OCI-LY7 (cell line): ENCODE measurements at regions not wholly inside any gene's neighbourhood (a gene's known extent, or its start where the extent isn't known, plus 50 kb on each side); places are given as distances from the start of the nearest gene placed in this dataset.

Experiments used
- BruUV-seq: library from RNA; stranded (reverse); fragments of 400-500 nt; replicated peaks from 2 replicates; lab custom pipeline; 2021; lab: Mats Ljungman, UMichigan
- CTCF ChIA-PET: fragments of 300-600 bp; sonication (Branson Sonifier 250); formaldehyde crosslinking; loops from one replicate; lab custom pipeline; 2022; ENCODE audit warnings: antibody characterized with exemption; ENCODE audit not compliant: unreplicated experiment; lab: Charles Lee
- POLR2A ChIA-PET: fragments of 300-600 bp; sonication (Branson Sonifier 250); formaldehyde crosslinking; loops from one replicate; lab custom pipeline; 2022; ENCODE audit warnings: antibody characterized with exemption; lab: Charles Lee
- DNase-seq: peaks from one replicate; pipeline ENCODE4 v3.0.0-alpha.2; 2015; ENCODE audit warnings: low spot score
- H2AFZ ChIP-seq: fragments of 200-600 bp; sonication (generic), shearing (Covaris generic); 2 replicates; pipeline ENCODE4 v1.6.1; 2014; ENCODE audit warnings: mild to moderate bottlenecking, antibody characterized with exemption, low read length, moderate library complexity
- H3K27ac ChIP-seq: fragments of 200-600 bp; sonication (generic); 2 replicates; pipeline ENCODE4 v1.5.1; 2014; ENCODE audit warnings: mixed run types, low read depth, mild to moderate bottlenecking, moderate library complexity, low read length, inconsistent platforms; ENCODE audit not compliant: poor library complexity, severe bottlenecking
- H3K36me3 ChIP-seq: fragments of 200-600 bp; sonication (generic); 2 replicates; pipeline ENCODE4 v1.6.1; 2014; ENCODE audit warnings: mild to moderate bottlenecking, antibody characterized with exemption, low read length, moderate library complexity, mixed read lengths; ENCODE audit not compliant: insufficient read depth
- H3K4me1 ChIP-seq: fragments of 200-600 bp; sonication (generic); 2 replicates; pipeline ENCODE4 v1.5.1; 2014; ENCODE audit warnings: mild to moderate bottlenecking, low read length; ENCODE audit not compliant: insufficient read depth, poor library complexity, severe bottlenecking
- H3K4me2 ChIP-seq: fragments of 200-600 bp; sonication (generic); 2 replicates; pipeline ENCODE4 v1.6.1; 2014; ENCODE audit warnings: mild to moderate bottlenecking, low read length
- H3K4me3 ChIP-seq: fragments of 200-600 bp; sonication (generic); 2 replicates; pipeline ENCODE4 v1.5.1; 2014; ENCODE audit warnings: mild to moderate bottlenecking, low read depth, low read length; ENCODE audit not compliant: poor library complexity, severe bottlenecking
- H3K79me2 ChIP-seq: fragments of 200-600 bp; sonication (generic); 2 replicates; pipeline ENCODE4 v1.6.1; 2016; ENCODE audit warnings: low read depth, mild to moderate bottlenecking, low read length, moderate library complexity, mixed read lengths; ENCODE audit not compliant: insufficient read depth
- H3K9me2 ChIP-seq: fragments of 200-600 bp; sonication (generic); 2 replicates; pipeline ENCODE4 v1.6.1; 2016; ENCODE audit warnings: mild to moderate bottlenecking, low read length, mixed read lengths; ENCODE audit not compliant: insufficient read depth
- H3K9me3 ChIP-seq: fragments of 200-600 bp; sonication (generic); 2 replicates; pipeline ENCODE4 v1.6.1; 2014; ENCODE audit warnings: mild to moderate bottlenecking, mixed run types, low read length, mixed read lengths
- H4K20me1 ChIP-seq: fragments of 200-600 bp; sonication (generic); 2 replicates; pipeline ENCODE4 v1.6.1; 2014; ENCODE audit warnings: mild to moderate bottlenecking, antibody characterized with exemption, low read length, moderate library complexity, mixed read lengths; ENCODE audit not compliant: insufficient read depth
- CTCF ChIP-seq: fragments of 200-600 bp; sonication (generic); conservative IDR thresholded peaks from 2 replicates; pipeline ENCODE4 v1.5.1; 2014; ENCODE audit warnings: mild to moderate bottlenecking, antibody characterized with exemption, low read length, moderate library complexity, mixed read lengths
- EZH2phosphoT487 ChIP-seq: fragments of 200-600 bp; sonication (generic); IDR thresholded peaks from 2 replicates; pipeline ENCODE4 v1.6.1; 2018; ENCODE audit warnings: low read depth, borderline replicate concordance, mild to moderate bottlenecking, mixed run types, antibody characterized with exemption, low read length, moderate library complexity, mixed read lengths
- intact Hi-C: fragments of 100-400 bp; cut with micrococcal nuclease; formaldehyde crosslinking; loops from one replicate; pipeline ENCODE4 v1.10.0; 2022; ENCODE audit not compliant: unreplicated experiment

GRCh38 chr16:59326955-59327354, 592.8 kb upstream of the GOT2 start:
- Histone ChIP-seq H3K4me3 (no peak overlapping the region), H3K79me2 (no peaks in the 10 kb centered on the region), H3K4me1 (no peaks in the 10 kb centered on the region), H3K27ac (no peak overlapping the region), H2AFZ (no peak overlapping the region), H3K4me2 (no peak overlapping the region), H4K20me1 (no peaks in the 10 kb centered on the region), H3K9me3 (no peaks in the 10 kb centered on the region), H3K9me2 (no peaks in the 10 kb centered on the region), H3K36me3 (no peaks in the 10 kb centered on the region)
- no peak for TF ChIP-seq EZH2phosphoT487
- no peak for TF ChIP-seq CTCF
- DNase-seq, result no peak
- CTCF ChIA-PET, result no interaction called here
- POLR2A ChIA-PET, result no interaction called here
- intact Hi-C loops, result no loop called here
- BruUV-seq, result no TSS peak

- Histone ChIP-seq H3K4me1 (no peaks in the 10 kb centered on the region), H2AFZ (no peak overlapping the region), H3K9me3 (no peaks in the 10 kb centered on the region), H3K36me3 (no peaks in the 10 kb centered on the region), H4K20me1 (no peaks in the 10 kb centered on the region), H3K27ac (no peak overlapping the region), H3K79me2 (no peaks in the 10 kb centered on the region), H3K4me2 (no peak overlapping the region), H3K4me3 (no peak overlapping the region), H3K9me2 (no peaks in the 10 kb centered on the region)
- POLR2A ChIA-PET, result no interaction called here
- TF ChIP-seq CTCF, result no peak
- no peak for TF ChIP-seq EZH2phosphoT487
- intact Hi-C loops, result no loop called here
- CTCF ChIA-PET, result no interaction called here
- no TSS peak for BruUV-seq
- no peak for DNase-seq
These were observed 590.3 kb upstream of the GOT2 start for GRCh38 chr16:59324462-59324861.

GRCh38 chr16:59320657-59321056, 586.5 kb upstream of the GOT2 start:
- CTCF ChIA-PET, result no interaction called here
- BruUV-seq, result no TSS peak

More at GRCh38 chr16:59320657-59321056, 586.5 kb upstream of the GOT2 start:
- Histone ChIP-seq H2AFZ (no peak overlapping the region), H3K4me1 (no peaks in the 10 kb centered on the region), H3K79me2 (no peaks in the 10 kb centered on the region), H3K27ac (no peak overlapping the region), H3K9me2 (no peaks in the 10 kb centered on the region), H3K36me3 (no peaks in the 10 kb centered on the region), H3K9me3 (no peaks in the 10 kb centered on the region), H3K4me3 (no peak overlapping the region), H3K4me2 (no peak overlapping the region), H4K20me1 (no peaks in the 10 kb centered on the region)
- POLR2A ChIA-PET, result interaction anchor here (0.7 kb wide), 1 partner anchor 81 kb away, joined by 3 read pairs; no protein-coding TSS in a partner anchor
- no peak for DNase-seq
- no peak for TF ChIP-seq CTCF
- TF ChIP-seq EZH2phosphoT487, result no peak
- intact Hi-C loops, result no loop called here
